ENCODE measurements at regions not wholly inside any gene's neighbourhood (a gene's known extent, or its start where the extent isn't known, plus 50 kb on each side); places are given as distances from the start of the nearest gene placed in this dataset.
A peak's percentile ranks its signal among the peaks of the same experiment; 100 is the strongest.

DNA sequence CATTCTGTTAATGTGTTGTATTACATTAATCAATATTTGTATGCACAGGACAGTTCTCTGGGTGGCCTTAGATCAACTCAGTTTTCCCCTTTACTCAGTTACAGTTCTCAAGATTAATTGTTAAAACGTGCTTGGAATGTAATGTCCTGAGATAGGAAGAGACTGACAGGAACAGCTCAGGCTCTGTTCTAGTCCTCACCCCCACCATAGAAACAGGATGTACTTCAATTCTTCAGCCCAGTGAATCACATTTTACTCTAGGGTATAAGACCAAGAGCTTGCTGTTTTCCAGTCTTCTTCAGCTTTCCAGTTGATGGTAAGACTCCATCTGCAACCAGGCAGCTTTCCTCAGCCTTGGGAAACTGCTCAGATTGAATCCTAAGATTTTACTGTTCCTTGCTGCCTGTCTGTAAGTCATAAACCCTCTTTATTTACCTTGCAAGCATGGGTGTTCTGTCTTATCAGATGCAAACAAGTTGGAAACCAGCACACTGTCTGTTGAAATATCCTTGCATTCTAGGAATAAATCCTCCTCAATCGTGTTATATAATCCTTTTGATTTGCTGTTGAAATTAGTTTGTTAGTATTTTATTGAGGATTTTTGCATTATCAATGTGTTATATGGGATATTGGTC, 836.9 kb upstream of the PCDH9 start:
- TF ChIP-seq, protein P1, sequence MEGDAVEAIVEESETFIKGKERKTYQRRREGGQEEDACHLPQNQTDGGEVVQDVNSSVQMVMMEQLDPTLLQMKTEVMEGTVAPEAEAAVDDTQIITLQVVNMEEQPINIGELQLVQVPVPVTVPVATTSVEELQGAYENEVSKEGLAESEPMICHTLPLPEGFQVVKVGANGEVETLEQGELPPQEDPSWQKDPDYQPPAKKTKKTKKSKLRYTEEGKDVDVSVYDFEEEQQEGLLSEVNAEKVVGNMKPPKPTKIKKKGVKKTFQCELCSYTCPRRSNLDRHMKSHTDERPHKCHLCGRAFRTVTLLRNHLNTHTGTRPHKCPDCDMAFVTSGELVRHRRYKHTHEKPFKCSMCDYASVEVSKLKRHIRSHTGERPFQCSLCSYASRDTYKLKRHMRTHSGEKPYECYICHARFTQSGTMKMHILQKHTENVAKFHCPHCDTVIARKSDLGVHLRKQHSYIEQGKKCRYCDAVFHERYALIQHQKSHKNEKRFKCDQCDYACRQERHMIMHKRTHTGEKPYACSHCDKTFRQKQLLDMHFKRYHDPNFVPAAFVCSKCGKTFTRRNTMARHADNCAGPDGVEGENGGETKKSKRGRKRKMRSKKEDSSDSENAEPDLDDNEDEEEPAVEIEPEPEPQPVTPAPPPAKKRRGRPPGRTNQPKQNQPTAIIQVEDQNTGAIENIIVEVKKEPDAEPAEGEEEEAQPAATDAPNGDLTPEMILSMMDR (IDR thresholded peaks at IDR 0.05; ENCODE audit: insufficient read depth, low read depth, low read length, missing control alignments) = no peak
- peak; percentile 11 for DNase-seq (ENCODE audit: low read depth)
- no peak overlapping the region for H3K4me3 ChIP-seq (ENCODE audit: low read length)

DNA sequence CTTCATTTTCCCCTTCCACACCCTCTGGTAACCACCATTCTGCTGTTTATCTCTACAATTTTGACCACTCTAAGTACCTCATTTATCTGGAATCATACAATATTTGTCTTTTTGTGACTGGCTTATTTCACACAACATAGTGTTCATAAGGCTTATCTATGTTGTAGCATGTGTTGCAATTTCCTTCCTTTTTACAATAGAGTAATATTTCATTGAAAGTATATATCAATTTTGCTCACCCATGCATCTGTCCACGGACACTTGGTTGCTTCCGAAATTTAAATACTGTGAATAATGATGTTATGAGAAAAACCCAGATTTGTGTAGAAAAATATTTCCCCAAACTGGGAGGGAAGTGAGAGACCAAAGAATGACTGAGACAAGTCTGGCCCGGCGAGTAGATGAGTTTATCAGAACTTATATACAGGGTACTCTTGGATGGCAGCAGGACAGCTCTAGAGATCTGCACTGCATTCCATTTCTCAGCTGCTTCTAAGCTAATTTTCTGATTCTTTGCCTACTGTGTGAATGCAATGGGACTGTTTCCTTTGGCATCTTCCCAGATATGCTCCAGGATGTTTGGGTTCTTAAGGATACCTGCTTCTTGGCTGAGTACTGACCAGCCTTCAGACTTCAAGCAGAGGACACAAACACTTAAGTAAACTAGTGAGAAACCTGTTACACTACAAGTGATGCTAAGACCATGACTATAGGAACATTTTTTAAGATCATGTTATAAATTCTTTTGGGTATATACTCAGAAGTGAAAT, 834.0 kb upstream of the PCDH9 start:
- TF ChIP-seq, protein P1 (IDR thresholded peaks at IDR 0.05; ENCODE audit: insufficient read depth, low read depth, low read length, missing control alignments) = no peak
- no peak for DNase-seq (ENCODE audit: low read depth)
- no peak overlapping the region for H3K4me3 ChIP-seq (ENCODE audit: low read length)

DNA sequence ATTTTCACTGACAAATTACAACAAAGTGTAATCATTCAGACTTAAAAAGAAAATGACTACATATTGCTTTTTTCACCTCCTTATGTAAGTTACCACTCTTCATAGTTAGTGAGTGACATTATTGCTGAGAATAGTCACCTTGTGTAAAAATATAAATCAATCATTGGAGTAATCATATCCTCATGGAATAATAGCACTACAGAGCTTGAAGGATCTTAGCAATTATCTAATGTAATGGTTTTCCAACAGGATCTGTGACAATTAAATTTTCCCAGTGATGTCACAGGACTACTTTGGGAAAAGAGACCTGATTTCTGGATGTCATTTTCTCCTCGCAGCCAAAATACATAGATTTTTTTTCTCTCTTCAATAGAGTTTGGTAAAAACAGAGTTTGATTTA, 833.0 kb upstream of the PCDH9 start:
- no peak overlapping the region for H3K4me3 ChIP-seq (ENCODE audit: low read length)
- DNase-seq (ENCODE audit: low read depth) = no peak
- TF ChIP-seq, protein P1 (IDR thresholded peaks at IDR 0.05; ENCODE audit: insufficient read depth, low read depth, low read length, missing control alignments) = no peak

DNA sequence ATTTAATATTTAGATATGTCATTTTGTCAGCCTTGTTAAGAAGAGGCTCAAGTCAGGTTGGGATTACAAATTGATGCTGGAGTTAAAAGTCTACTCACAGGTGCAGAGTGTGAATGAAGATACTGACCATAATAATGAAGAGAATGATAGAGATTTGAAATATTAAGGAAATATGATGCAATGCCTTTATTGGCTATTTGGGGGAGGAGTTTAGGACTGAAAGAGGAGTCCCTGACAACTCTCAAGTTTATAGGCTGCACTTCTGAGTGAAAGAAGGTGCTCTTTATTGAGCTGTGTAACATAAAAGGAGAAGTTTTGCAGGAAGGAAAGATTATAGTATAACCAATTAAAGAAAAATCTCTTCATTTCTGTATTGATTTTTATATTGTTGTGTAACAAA, 827.7 kb upstream of the PCDH9 start:
- peak; percentile 23 for DNase-seq (ENCODE audit: low read depth)
- TF ChIP-seq, protein P1 (IDR thresholded peaks at IDR 0.05; ENCODE audit: insufficient read depth, low read depth, low read length, missing control alignments) = no peak

DNA sequence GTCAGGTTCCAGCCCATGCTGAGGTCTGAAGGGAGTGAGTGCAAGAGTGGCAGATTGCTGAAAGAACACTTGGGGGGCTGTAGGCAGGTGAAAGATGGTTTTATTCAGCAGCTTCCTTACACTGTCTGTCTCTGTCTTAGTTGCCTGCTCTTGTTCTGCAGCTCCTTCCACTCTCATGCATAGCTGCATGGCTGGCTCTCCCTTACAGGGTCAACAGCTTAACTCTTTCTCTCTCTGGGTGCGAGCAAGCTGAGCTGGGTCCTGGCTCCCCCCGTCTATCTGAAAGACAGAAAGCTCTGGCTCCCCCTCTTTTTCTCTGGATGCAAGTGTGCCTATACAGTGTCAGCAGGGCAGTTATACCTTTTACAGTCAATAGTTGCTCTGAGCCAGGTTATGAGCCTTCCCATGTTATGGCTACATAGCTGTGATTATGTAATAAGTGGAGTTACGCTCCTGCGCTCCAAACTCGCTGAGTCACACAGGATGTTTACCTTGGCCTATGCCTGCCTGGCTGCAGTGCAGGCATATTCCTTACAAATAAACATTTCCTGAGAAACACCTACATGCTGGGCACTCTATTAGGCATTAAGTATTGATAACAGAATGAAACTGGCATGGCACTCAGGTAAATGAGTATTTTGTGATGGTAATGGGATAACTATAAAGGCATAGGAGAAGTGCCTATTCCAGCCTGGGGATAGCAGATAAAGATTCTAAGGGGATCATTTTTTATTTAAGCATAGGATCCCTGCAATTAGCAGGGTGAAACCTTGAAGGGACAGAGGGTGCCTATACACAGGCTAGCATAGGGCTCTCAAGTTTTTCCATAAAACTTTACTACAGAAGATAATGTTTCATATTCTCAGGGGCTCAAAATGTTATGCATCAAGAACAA, 826.9 kb upstream of the PCDH9 start:
- DNase-seq (ENCODE audit: low read depth) = peak; percentile 95
- H3K4me3 ChIP-seq (ENCODE audit: low read length) = no peak overlapping the region
- TF ChIP-seq, protein P1 (IDR thresholded peaks at IDR 0.05; ENCODE audit: insufficient read depth, low read depth, low read length, missing control alignments) = no peak

More for the DNA sequence above, 827.7 kb upstream of the PCDH9 start:
- no peak overlapping the region for H3K4me3 ChIP-seq (ENCODE audit: low read length)

DNA sequence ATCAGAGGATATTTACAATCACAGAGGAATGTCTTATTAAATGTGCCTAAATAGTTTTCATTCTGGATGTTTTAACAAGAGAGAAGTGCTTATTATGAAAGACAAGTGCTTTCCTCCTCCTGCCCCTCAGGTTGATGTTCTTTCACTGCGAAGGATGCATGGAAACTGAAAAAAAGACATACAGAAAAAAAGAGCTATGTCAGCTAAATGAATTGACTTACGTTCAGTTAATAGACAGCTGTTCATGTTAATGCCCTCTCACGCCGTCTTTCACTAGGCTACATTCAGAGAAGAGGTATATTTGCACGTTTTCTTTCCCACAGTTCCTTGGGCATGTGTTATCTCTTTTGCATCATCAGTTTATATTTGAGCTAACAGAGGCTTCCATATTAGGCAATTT, 821.8 kb upstream of the PCDH9 start:
- TF ChIP-seq, protein P1 (IDR thresholded peaks at IDR 0.05; ENCODE audit: insufficient read depth, low read depth, low read length, missing control alignments) = no peak
- no peak for DNase-seq (ENCODE audit: low read depth)
- no peak overlapping the region for H3K4me3 ChIP-seq (ENCODE audit: low read length)

Measured in epithelial cell of esophagus (primary cell).